Astrocyte of the cerebellum (primary cell): ENCODE measurements at regions not wholly inside any gene's neighbourhood (a gene's known extent, or its start where the extent isn't known, plus 50 kb on each side); places are given as distances from the start of the nearest gene placed in this dataset.

ENCODE experiments used
- DNase-seq: peaks from one replicate; pipeline ENCODE4 v3.0.0-alpha.2; 2011; ENCODE audit warnings: low read depth
- H3K4me3 ChIP-seq: 2 replicates; pipeline ENCODE4 v1.5.1; 2011; ENCODE audit warnings: mild to moderate bottlenecking, low read depth, low read length, moderate library complexity
- CTCF ChIP-seq: IDR thresholded peaks from 2 replicates; pipeline ENCODE4 v1.5.1; 2012; ENCODE audit warnings: low read length, low read depth, moderate library complexity, mild to moderate bottlenecking; ENCODE audit errors: missing control alignments
- in situ Hi-C: cut with HindIII; loops from 2 replicates; pipeline ENCODE4 v1.10.0; 2017; ENCODE audit warnings: low sequenced_read_pairs

- in situ Hi-C loops, result no loop called here
- no peak for DNase-seq
- H3K4me3 ChIP-seq, result no peak overlapping the region
- TF ChIP-seq CTCF, result no peak
Observed at GRCh38 chr12:88435334-88436076, 144.8 kb downstream of the KITLG start.

- TF ChIP-seq CTCF, result no peak
- in situ Hi-C loops, result no loop called here
- no peak for DNase-seq
- no peak overlapping the region for H3K4me3 ChIP-seq
Observed at GRCh38 chr12:88437226-88437625, 143.0 kb downstream of the KITLG start.
